IMR-90 (cell line): ENCODE measurements at regions not wholly inside any gene's neighbourhood (a gene's known extent, or its start where the extent isn't known, plus 50 kb on each side); places are given as distances from the start of the nearest gene placed in this dataset.
A peak's percentile ranks its signal among the peaks of the same experiment; 100 is the strongest.

Source experiments
- ATAC-seq: fragments of 200-7000 bp; cut with Tn5 transposase; 2 replicates; pipeline ENCODE4 v1.9.1; 2020; ENCODE audit warnings: low read depth, mild to moderate bottlenecking, moderate library complexity
- BruUV-seq: library from RNA; stranded (reverse); fragments of 400-500 nt; replicated peaks from 2 replicates; lab custom pipeline; 2021; lab: Mats Ljungman, UMichigan
- CTCF ChIA-PET: fragments of 300-600 bp; formaldehyde crosslinking; extraction: SDS; loops from one replicate; lab custom pipeline; 2021; ENCODE audit warnings: antibody characterized with exemption; lab: Yijun Ruan, JAX
- POLR2A ChIA-PET: fragments of 300-600 bp; sonication (Branson Sonifier 250); formaldehyde crosslinking; loops from one replicate; lab custom pipeline; 2022; ENCODE audit warnings: antibody characterized with exemption; ENCODE audit not compliant: unreplicated experiment; lab: Charles Lee
- DNase-seq: peaks from one replicate; pipeline ENCODE4 v3.0.0; 2013
- H2AFZ ChIP-seq: replicated peaks from 2 replicates; pipeline ENCODE3; 2013; ENCODE audit warnings: low read length, mild to moderate bottlenecking; ENCODE audit not compliant: poor library complexity
- H2AK5ac ChIP-seq: 2 replicates; pipeline ENCODE4 v1.6.1; 2013; ENCODE audit warnings: low read depth, low read length, inconsistent platforms
- H2AK9ac ChIP-seq: replicated peaks from 2 replicates; pipeline ENCODE3; 2013; ENCODE audit warnings: mild to moderate bottlenecking, low read depth, low read length, moderate library complexity; ENCODE audit not compliant: poor library complexity
- H2BK120ac ChIP-seq: 2 replicates; pipeline ENCODE4 v1.6.1; 2013; ENCODE audit warnings: low read depth, low read length, inconsistent platforms
- H2BK15ac ChIP-seq: 3 replicates; pipeline ENCODE4 v1.6.1; 2013; ENCODE audit warnings: low read depth, low read length, inconsistent platforms
- H2BK20ac ChIP-seq: 2 replicates; pipeline ENCODE4 v1.6.1; 2013; ENCODE audit warnings: low read depth, mild to moderate bottlenecking, inconsistent platforms, low read length, moderate library complexity
- H2BK5ac ChIP-seq: 2 replicates; pipeline ENCODE4 v1.6.1; 2013; ENCODE audit warnings: mild to moderate bottlenecking, low read depth, low read length, inconsistent platforms; ENCODE audit not compliant: poor library complexity, severe bottlenecking
- H3K14ac ChIP-seq: replicated peaks from 2 replicates; pipeline ENCODE4 v1.6.1; 2013; ENCODE audit warnings: low read depth, low read length, inconsistent platforms
- H3K18ac ChIP-seq: 2 replicates; pipeline ENCODE4 v1.6.1; 2013; ENCODE audit warnings: low read depth, low read length, control low read depth
- H3K23ac ChIP-seq: 2 replicates; pipeline ENCODE4 v1.6.1; 2013; ENCODE audit warnings: low read depth, low read length, inconsistent platforms
- H3K27ac ChIP-seq: 2 replicates; pipeline ENCODE4 v1.5.1; 2013; ENCODE audit warnings: mild to moderate bottlenecking, control low read depth, low read length; ENCODE audit not compliant: insufficient read depth
- H3K27me3 ChIP-seq: 2 replicates; pipeline ENCODE4 v1.6.1; 2013; ENCODE audit warnings: low read length; ENCODE audit not compliant: control insufficient read depth, insufficient read depth
- H3K36me3 ChIP-seq: 2 replicates; pipeline ENCODE4 v1.6.1; 2013; ENCODE audit warnings: low read length, mixed read lengths; ENCODE audit not compliant: control insufficient read depth, insufficient read depth
- H3K4ac ChIP-seq: 2 replicates; pipeline ENCODE4 v1.6.1; 2013; ENCODE audit warnings: low read depth, low read length, inconsistent platforms
- H3K4me1 ChIP-seq: 2 replicates; pipeline ENCODE4 v1.6.1; 2013; ENCODE audit warnings: low read length, mixed read lengths; ENCODE audit not compliant: control insufficient read depth, insufficient read depth
- H3K4me2 ChIP-seq: 2 replicates; pipeline ENCODE4 v1.6.1; 2013; ENCODE audit warnings: low read depth, mild to moderate bottlenecking, control low read depth, low read length, moderate library complexity
- H3K4me3 ChIP-seq: 2 replicates; pipeline ENCODE4 v1.5.1; 2013; ENCODE audit warnings: low read depth, mild to moderate bottlenecking, control low read depth, low read length, moderate library complexity; ENCODE audit not compliant: insufficient read depth
- H3K56ac ChIP-seq: 2 replicates; pipeline ENCODE4 v1.6.1; 2013; ENCODE audit warnings: low read length, inconsistent platforms; ENCODE audit not compliant: insufficient read depth; ENCODE audit errors: extremely low read depth
- H3K79me1 ChIP-seq, 2 experiments: 2 replicates each; pipeline ENCODE4 v1.6.1; 2013; ENCODE audit warnings: low read length in 2 of 2, inconsistent platforms in 1 of 2, low read depth in 1 of 2
- H3K9ac ChIP-seq: 2 replicates; pipeline ENCODE4 v1.6.1; 2013; ENCODE audit warnings: low read depth, low read length, control low read depth
- H3K9me1 ChIP-seq: 2 replicates; pipeline ENCODE4 v1.6.1; 2013; ENCODE audit warnings: low read length, inconsistent platforms; ENCODE audit not compliant: insufficient read depth
- H3K9me3 ChIP-seq: 2 replicates; pipeline ENCODE4 v1.6.1; 2013; ENCODE audit warnings: low read length; ENCODE audit not compliant: control insufficient read depth, insufficient read depth
- H4K20me1 ChIP-seq: 2 replicates; pipeline ENCODE4 v1.6.1; 2013; ENCODE audit warnings: low read length, inconsistent platforms; ENCODE audit not compliant: insufficient read depth
- H4K5ac ChIP-seq: 2 replicates; pipeline ENCODE4 v1.6.1; 2013; ENCODE audit warnings: mild to moderate bottlenecking, low read depth, low read length, control low read depth
- H4K8ac ChIP-seq, 2 experiments: 2 replicates each; pipeline ENCODE4 v1.6.1; 2013; ENCODE audit warnings: low read depth in 2 of 2, low read length in 2 of 2, control low read depth in 1 of 2, inconsistent platforms in 1 of 2
- H4K91ac ChIP-seq: 2 replicates; pipeline ENCODE4 v1.6.1; 2013; ENCODE audit warnings: low read depth, low read length, inconsistent platforms; ENCODE audit not compliant: insufficient read depth
- RFX5 ChIP-seq: IDR thresholded peaks from 2 replicates; pipeline ENCODE4 v1.8.0; 2012; ENCODE audit warnings: low read depth, mild to moderate bottlenecking, low read length, moderate library complexity
- WGBS, 2 experiments: methylation state at CpG; one replicate each; pipeline versions ENCODE4 v1.1.5 to v1.1.7; 2013; ENCODE audit warnings: missing lambda C conversion rate in 2 of 2; ENCODE audit not compliant: insufficient read length in 1 of 2; ENCODE audit errors: extremely low coverage in 2 of 2; 5-methylcytosine and 5-hydroxymethylcytosine counted together
- dilution Hi-C: fragments of 300-500 bp; cut with HindIII; formaldehyde crosslinking; loops from one replicate; pipeline ENCODE4 v1.14.3; 2018; ENCODE audit warnings: low sequenced_read_pairs; ENCODE audit not compliant: unreplicated experiment
- in situ Hi-C: fragments of 300-500 bp; cut with MboI; formaldehyde crosslinking; loops from 3 replicates; pipeline ENCODE4 v1.14.3; 2019; ENCODE audit warnings: low sequenced_read_pairs, inconsistent platforms, mixed read lengths
- intact Hi-C: fragments of 100-400 bp; cut with micrococcal nuclease; formaldehyde crosslinking; loops from 2 replicates; pipeline ENCODE4 v1.10.0; 2022
- TF ChIP-seq, protein P1 (sequence below): fragments of 150-350 bp; IDR thresholded peaks from 2 replicates; pipeline ENCODE4 v1.6.1; 2017; ENCODE audit warnings: mild to moderate bottlenecking, antibody characterized with exemption, low read length, low read depth

DNA sequence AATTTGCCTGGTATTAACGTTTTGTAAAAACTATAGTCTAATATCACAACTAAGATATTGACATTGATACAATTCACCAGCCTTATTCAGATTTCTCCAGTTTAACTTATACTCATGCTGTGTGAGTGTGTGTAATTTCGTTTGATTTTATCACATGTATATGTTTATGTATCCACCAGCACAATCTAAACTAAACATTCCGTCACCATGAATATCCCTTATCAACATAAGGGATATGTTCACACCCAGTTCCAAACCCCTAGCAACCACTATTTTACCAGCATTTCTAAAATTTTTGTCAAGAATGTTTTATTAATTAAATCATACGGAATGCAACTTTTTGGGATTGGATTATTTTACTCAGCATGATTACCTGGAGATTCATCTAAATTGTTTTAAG lies 450.3 kb downstream of the FBXO15 start:
- H2AFZ ChIP-seq: no peak overlapping the region
- H3K14ac ChIP-seq: no peak overlapping the region
- no peak overlapping the region for H3K4ac ChIP-seq
- no peak overlapping the region for H3K4me2 ChIP-seq
- in situ Hi-C loops (no loop called here), intact Hi-C loops (no loop called here), dilution Hi-C loops (no loop called here)
- ATAC-seq (peak; percentile 65), DNase-seq (peak; percentile 49)
- no peak overlapping the region for H2AK5ac ChIP-seq
- no peaks in the 10 kb centered on the region for H4K20me1 ChIP-seq
- no CpG with 5 or more reads among the region's 4 CpGs for WGBS, 2 experiments
- no peak overlapping the region for H3K4me3 ChIP-seq
- ChIA-PET CTCF (no interaction called here), POLR2A (no interaction called here)
- H2BK5ac ChIP-seq: peak overlapping the region; percentile 41
- no peak overlapping the region for H2BK120ac ChIP-seq
- H2AK9ac ChIP-seq: no peak overlapping the region
- H3K27ac ChIP-seq: no peak overlapping the region
- H2BK20ac ChIP-seq: no peak overlapping the region
- H3K36me3 ChIP-seq: no peaks in the 10 kb centered on the region
- TF ChIP-seq RFX5: peak; percentile 87
- TF ChIP-seq, protein P1, sequence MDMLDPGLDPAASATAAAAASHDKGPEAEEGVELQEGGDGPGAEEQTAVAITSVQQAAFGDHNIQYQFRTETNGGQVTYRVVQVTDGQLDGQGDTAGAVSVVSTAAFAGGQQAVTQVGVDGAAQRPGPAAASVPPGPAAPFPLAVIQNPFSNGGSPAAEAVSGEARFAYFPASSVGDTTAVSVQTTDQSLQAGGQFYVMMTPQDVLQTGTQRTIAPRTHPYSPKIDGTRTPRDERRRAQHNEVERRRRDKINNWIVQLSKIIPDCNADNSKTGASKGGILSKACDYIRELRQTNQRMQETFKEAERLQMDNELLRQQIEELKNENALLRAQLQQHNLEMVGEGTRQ: no peak
- H4K91ac ChIP-seq: no peak overlapping the region
- H3K56ac ChIP-seq: no peak overlapping the region
- no peaks in the 10 kb centered on the region for H3K9me1 ChIP-seq
- H3K27me3 ChIP-seq: no peaks in the 10 kb centered on the region
- H4K5ac ChIP-seq: no peak overlapping the region
- no peak overlapping the region for H4K8ac ChIP-seq
- no peaks in the 10 kb centered on the region for H3K79me1 ChIP-seq
- H3K9me3 ChIP-seq: no peaks in the 10 kb centered on the region
- no peak overlapping the region for H2BK15ac ChIP-seq
- no TSS peak for BruUV-seq
- peaks cover 5% of the 10 kb centered on the region; the same call in 1 of the 2 replicates for H3K4me1 ChIP-seq
- no peak overlapping the region for H3K23ac ChIP-seq
- H3K18ac ChIP-seq: no peak overlapping the region
- no peak overlapping the region for H3K9ac ChIP-seq
